K562 (cell line): ENCODE measurements at regions not wholly inside any gene's neighbourhood (a gene's known extent, or its start where the extent isn't known, plus 50 kb on each side); places are given as distances from the start of the nearest gene placed in this dataset.
A peak's percentile ranks its signal among the peaks of the same experiment; 100 is the strongest.
"Not testable (repeated sequence)": the region's sequence is repeated elsewhere in the genome, so short reads cannot be mapped to it uniquely, and the experiment has no call there.

ENCODE experiments used
- ATAC-seq: fragments of 200-7000 bp; cut with Tn5 transposase; 3 replicates; pipeline ENCODE4 v1.9.1; 2020; ENCODE audit warnings: moderate library complexity
- BruUV-seq: library from RNA; stranded (reverse); fragments of 400-500 nt; replicated peaks from 2 replicates; lab custom pipeline; 2021; lab: Mats Ljungman, UMichigan
- CTCF ChIA-PET: fragments of 300-600 bp; formaldehyde crosslinking; extraction: SDS; loops from one replicate; lab custom pipeline; 2021; ENCODE audit warnings: low intra/inter-chr PET ratio; lab: Yijun Ruan, JAX
- POLR2A ChIA-PET: fragments of 300-600, 350-650 bp; sonication (Branson Sonifier 250); formaldehyde crosslinking; extraction: SDS; loops from one replicate; lab custom pipeline; 2021; ENCODE audit warnings: antibody characterized with exemption, inconsistent platforms; lab: Yijun Ruan, JAX
- DNase-seq, 4 experiments: peaks; one replicate each; pipeline versions ENCODE4 v3.0.0 to v3.0.0-alpha.2; 2011 to 2018; ENCODE audit warnings: low spot score in 3 of 4, mixed read lengths in 3 of 4; ENCODE audit errors: extremely low read depth in 1 of 4
- FAIRE-seq: peaks from 2 replicates; lab custom pipeline; 2011; peaks lifted over from hg19 to GRCh38; lab: Jason Lieb, UNC
- H2AFZ ChIP-seq: 2 replicates; pipeline ENCODE4 v1.6.0; 2011; ENCODE audit warnings: low read depth, low read length, control low read depth, inconsistent platforms
- H3K27ac ChIP-seq: fragments of 200-600 bp; 3 replicates; pipeline ENCODE4 v1.8.0; 2011; ENCODE audit warnings: low read depth, mild to moderate bottlenecking, control low read depth, inconsistent platforms, low read length, moderate library complexity, mixed read lengths; ENCODE audit errors: extremely low read depth
- H3K27me3 ChIP-seq, 2 experiments: fragments of 300-600 bp in 1 of 2; 2 replicates in 1 of 2; 3 replicates in 1 of 2; pipeline versions ENCODE4 v1.6.0 to v1.8.0; 2011; ENCODE audit warnings: inconsistent platforms in 2 of 2, low read length in 2 of 2, mild to moderate bottlenecking in 1 of 2, mixed read lengths in 1 of 2, moderate library complexity in 1 of 2; ENCODE audit not compliant: control insufficient read depth in 2 of 2, insufficient read depth in 2 of 2
- H3K36me3 ChIP-seq: fragments of 300-600 bp; 3 replicates; pipeline ENCODE4 v1.8.0; 2011; ENCODE audit warnings: mild to moderate bottlenecking, low read length, inconsistent platforms; ENCODE audit not compliant: control insufficient read depth, insufficient read depth
- H3K4me1 ChIP-seq, 2 experiments: fragments of 200-600 bp in 1 of 2; replicated peaks in 1 of 2; 2 replicates in 1 of 2; 3 replicates in 1 of 2; pipeline versions ENCODE4 v1.5.1 to v1.8.0; 2011; ENCODE audit warnings: inconsistent platforms in 2 of 2, low read length in 2 of 2, mild to moderate bottlenecking in 1 of 2, mixed read lengths in 1 of 2, moderate library complexity in 1 of 2; ENCODE audit not compliant: control insufficient read depth in 2 of 2, insufficient read depth in 2 of 2
- H3K4me2 ChIP-seq: 2 replicates; pipeline ENCODE4 v1.6.1; 2011; ENCODE audit warnings: low read length, control low read depth, inconsistent platforms, mixed read lengths; ENCODE audit not compliant: insufficient read depth
- H3K4me3 ChIP-seq: fragments of 200-600 bp; sonication (generic), shearing (Covaris generic); 2 replicates; pipeline ENCODE4 v1.5.1; 2016; ENCODE audit warnings: control low read depth, inconsistent platforms
- H3K79me2 ChIP-seq: fragments of 200-600 bp; 3 replicates; pipeline ENCODE4 v1.8.0; 2011; ENCODE audit warnings: low read length, inconsistent platforms; ENCODE audit not compliant: control insufficient read depth, insufficient read depth
- H3K9ac ChIP-seq, 2 experiments: 2 replicates each; pipeline versions ENCODE4 v1.6.0 to v1.6.1; 2011; ENCODE audit warnings: low read depth in 2 of 2, low read length in 2 of 2, control low read depth in 1 of 2, inconsistent platforms in 1 of 2, mild to moderate bottlenecking in 1 of 2, mixed read lengths in 1 of 2; ENCODE audit not compliant: insufficient read depth in 1 of 2
- H3K9me1 ChIP-seq: one replicate; pipeline ENCODE4 v1.6.0; 2011; ENCODE audit warnings: inconsistent platforms, mild to moderate bottlenecking, low read length, moderate library complexity; ENCODE audit not compliant: control insufficient read depth, insufficient read depth
- H3K9me3 ChIP-seq: replicated peaks from 2 replicates; pipeline ENCODE4 v1.5.1; 2011; ENCODE audit warnings: low read depth, low read length, inconsistent platforms; ENCODE audit not compliant: control insufficient read depth, insufficient read depth
- H4K20me1 ChIP-seq: replicated peaks from 2 replicates; pipeline ENCODE4 v1.6.1; 2011; ENCODE audit warnings: low read length, inconsistent platforms, mixed read lengths; ENCODE audit not compliant: control insufficient read depth, insufficient read depth
- ARID1B ChIP-seq: fragments of 450-650 bp; IDR thresholded peaks from 2 replicates; pipeline ENCODE4 v1.6.1; 2016; ENCODE audit warnings: antibody characterized with exemption, mild to moderate bottlenecking, inconsistent platforms
- BRD9 ChIP-seq: fragments of 450-650 bp; IDR thresholded peaks from 2 replicates; pipeline ENCODE4 v1.6.1; 2018; ENCODE audit warnings: low read depth; ENCODE audit not compliant: partially characterized antibody
- CBFA2T2 ChIP-seq: fragments of 450-650 bp; conservative IDR thresholded peaks from 2 replicates; pipeline ENCODE4 v1.6.1; 2017; ENCODE audit warnings: mild to moderate bottlenecking
- CBFA2T3 ChIP-seq: fragments of 450-650 bp; IDR thresholded peaks from 2 replicates; pipeline ENCODE4 v1.6.1; 2017
- CXXC5 ChIP-seq: fragments of 250-450 bp; sonication (Bioruptor Pico); IDR thresholded peaks from 2 replicates; pipeline ENCODE4 v1.8.0; 2022; ENCODE audit warnings: inconsistent platforms, mild to moderate bottlenecking, moderate library complexity
- MLLT1 ChIP-seq, 2 experiments: fragments of 450-650 bp; IDR thresholded peaks; 2 replicates each; pipeline ENCODE4 v1.6.1; 2016
- MTA2 ChIP-seq: fragments of 450-650 bp; IDR thresholded peaks from 2 replicates; pipeline ENCODE4 v1.6.1; 2016; ENCODE audit warnings: low read depth
- NCOR1 ChIP-seq: fragments of 450-650 bp; IDR thresholded peaks from 2 replicates; pipeline ENCODE4 v1.6.1; 2016; ENCODE audit warnings: mild to moderate bottlenecking, moderate library complexity
- NFRKB ChIP-seq: fragments of 450-650 bp; IDR thresholded peaks from 2 replicates; pipeline ENCODE4 v1.6.1; 2016; ENCODE audit warnings: low read depth
- PBX2 ChIP-seq, 2 experiments: IDR thresholded peaks in 1 of 2; conservative IDR thresholded peaks in 1 of 2; 2 replicates each; pipeline ENCODE4 v1.6.1; 2016; ENCODE audit warnings: low read depth in 2 of 2, mild to moderate bottlenecking in 1 of 2, missing compliant biosample characterization in 1 of 2, missing genetic modification characterization in 1 of 2, moderate library complexity in 1 of 2
- PKNOX1 ChIP-seq: fragments of 450-650 bp; IDR thresholded peaks from 2 replicates; pipeline ENCODE4 v1.6.1; 2016
- SMAD4 ChIP-seq: fragments of 250-450 bp; sonication (Bioruptor Pico); conservative IDR thresholded peaks from 2 replicates; pipeline ENCODE4 v1.8.0; 2021; ENCODE audit warnings: inconsistent platforms, mild to moderate bottlenecking, moderate library complexity
- SMARCE1 ChIP-seq: fragments of 450-650 bp; IDR thresholded peaks from 2 replicates; pipeline ENCODE4 v1.7.1; 2016; ENCODE audit warnings: mild to moderate bottlenecking
- TAL1 ChIP-seq: fragments of 450-650 bp; IDR thresholded peaks from 2 replicates; pipeline ENCODE4 v1.6.1; 2016; ENCODE audit warnings: mild to moderate bottlenecking
- ZBTB9 ChIP-seq: fragments of 450-650 bp; formaldehyde crosslinking; IDR thresholded peaks from 2 replicates; pipeline ENCODE4 v1.4.0; 2020; ENCODE audit warnings: mild to moderate bottlenecking, moderate library complexity
- WGBS: fragments of 100-300 bp; shearing (Covaris generic); methylation state at CpG from one replicate; pipeline ENCODE4 v1.1.6; 2016; ENCODE audit warnings: low coverage, mixed read lengths; ENCODE audit not compliant: insufficient coverage; ENCODE audit errors: missing lambda C conversion rate; 5-methylcytosine and 5-hydroxymethylcytosine counted together
- in situ Hi-C: fragments of 300-500 bp; cut with MboI; formaldehyde crosslinking; loops from 4 replicates; pipeline ENCODE4 v1.15.0; 2018; ENCODE audit warnings: inconsistent platforms, mixed read lengths
- intact Hi-C: fragments of 100-400 bp; cut with micrococcal nuclease; formaldehyde crosslinking; loops from 2 replicates; pipeline ENCODE4 v1.14.2; 2022
- TF ChIP-seq, protein P1 (sequence below): fragments of 450-650 bp; formaldehyde crosslinking; IDR thresholded peaks from 2 replicates; pipeline ENCODE4 v1.4.0; 2022; ENCODE audit warnings: missing genetic modification characterization

GRCh38 chr4:78715372-78715771 is 60.8 kb upstream of the BMP2K start:
- H3K4me2 ChIP-seq; DNase-seq; intact Hi-C loops; FAIRE-seq; in situ Hi-C loops; H3K4me3 ChIP-seq; CTCF ChIA-PET; H3K79me2 ChIP-seq; H3K9me1 ChIP-seq; H3K9ac ChIP-seq; H3K9me3 ChIP-seq; H4K20me1 ChIP-seq; POLR2A ChIA-PET; ATAC-seq; H3K27me3 ChIP-seq; H3K36me3 ChIP-seq; BruUV-seq; TF ChIP-seq PBX2 (CRISPR knock-in tag; IDR thresholded peaks at IDR 0.05; ENCODE audit: low read depth): not testable (repeated sequence)
- Histone ChIP-seq H3K4me1 (peaks cover 9 to 32% of the 10 kb centered on the region in 2 experiments; a peak in 4 of 5 replicates), H2AFZ (peak overlapping the region; percentile 66; the same call in 1 of the 2 replicates), H3K27ac (peak overlapping the region; percentile 52; the same call in 2 of the 3 replicates)
- WGBS: 9% methylated on average over 3 of the region's 6 CpGs
- peak; percentile 55 for TF ChIP-seq PBX2 (tag; conservative IDR thresholded peaks at IDR 0.05; ENCODE audit: low read depth)
- TF ChIP-seq BRD9: peak; percentile 22
- TF ChIP-seq NCOR1: peak; percentile 46
- peak; percentile 35; the same call in 1 of the 2 replicates for TF ChIP-seq CBFA2T2
- TF ChIP-seq MTA2: 0 out of 2 replicates have a peak, but pooled peaks have one; percentile 20
- TF ChIP-seq NFRKB: peak; percentile 12
- TF ChIP-seq CBFA2T3: peak; percentile 61
- peak; percentile 26; the same call in 1 of the 2 replicates for TF ChIP-seq TAL1
- TF ChIP-seq PKNOX1: peak; percentile 70
- 0 out of 2 replicates have a peak, but pooled peaks have one; percentile 18 for TF ChIP-seq SMARCE1
- peak; percentile 47 for TF ChIP-seq SMAD4 (CRISPR knock-in tag)
- TF ChIP-seq, protein P1, sequence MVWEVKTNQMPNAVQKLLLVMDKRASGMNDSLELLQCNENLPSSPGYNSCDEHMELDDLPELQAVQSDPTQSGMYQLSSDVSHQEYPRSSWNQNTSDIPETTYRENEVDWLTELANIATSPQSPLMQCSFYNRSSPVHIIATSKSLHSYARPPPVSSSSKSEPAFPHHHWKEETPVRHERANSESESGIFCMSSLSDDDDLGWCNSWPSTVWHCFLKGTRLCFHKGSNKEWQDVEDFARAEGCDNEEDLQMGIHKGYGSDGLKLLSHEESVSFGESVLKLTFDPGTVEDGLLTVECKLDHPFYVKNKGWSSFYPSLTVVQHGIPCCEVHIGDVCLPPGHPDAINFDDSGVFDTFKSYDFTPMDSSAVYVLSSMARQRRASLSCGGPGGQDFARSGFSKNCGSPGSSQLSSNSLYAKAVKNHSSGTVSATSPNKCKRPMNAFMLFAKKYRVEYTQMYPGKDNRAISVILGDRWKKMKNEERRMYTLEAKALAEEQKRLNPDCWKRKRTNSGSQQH: 0 out of 2 replicates have a peak, but pooled peaks have one; percentile 52
- TF ChIP-seq ZBTB9 (CRISPR knock-in tag): peak; percentile 37; the same call in 1 of the 2 replicates
- TF ChIP-seq MLLT1 (IDR thresholded peaks at IDR 0.05): peak in 1 of 2 experiments; percentile 44; a peak in 1 of 4 replicates
- TF ChIP-seq CXXC5: peak; percentile 35; the same call in 1 of the 2 replicates
- peak; percentile 77 for TF ChIP-seq ARID1B
